HUES6 (cell line): ENCODE measurements at regions not wholly inside any gene's neighbourhood (a gene's known extent, or its start where the extent isn't known, plus 50 kb on each side); places are given as distances from the start of the nearest gene placed in this dataset.

Source experiments
- H3K27ac ChIP-seq: 2 replicates; pipeline ENCODE4 v1.7.0; 2013; ENCODE audit warnings: low read depth, mild to moderate bottlenecking, low read length, inconsistent platforms
- H3K27me3 ChIP-seq: 2 replicates; pipeline ENCODE4 v1.6.1; 2013; ENCODE audit warnings: low read length; ENCODE audit not compliant: control insufficient read depth, insufficient read depth
- H3K36me3 ChIP-seq: 2 replicates; pipeline ENCODE4 v1.6.1; 2013; ENCODE audit warnings: low read length; ENCODE audit not compliant: control insufficient read depth, insufficient read depth
- H3K4me1 ChIP-seq: 2 replicates; pipeline ENCODE4 v1.6.1; 2013; ENCODE audit warnings: low read length; ENCODE audit not compliant: control insufficient read depth, insufficient read depth
- H3K4me3 ChIP-seq: 2 replicates; pipeline ENCODE4 v1.5.1; 2013; ENCODE audit warnings: low read depth, low read length
- H3K9ac ChIP-seq: one replicate; pipeline ENCODE4 v1.6.1; 2013; ENCODE audit warnings: mild to moderate bottlenecking, low read length
- H3K9me3 ChIP-seq: 2 replicates; pipeline ENCODE4 v1.6.1; 2013; ENCODE audit warnings: low read depth, low read length; ENCODE audit not compliant: control insufficient read depth, insufficient read depth

- H3K9ac ChIP-seq: no peak overlapping the region
- H3K9me3 ChIP-seq: peaks cover 4% of the 10 kb centered on the region; the same call in 1 of the 2 replicates
- no peaks in the 10 kb centered on the region for H3K4me1 ChIP-seq
- H3K36me3 ChIP-seq: no peaks in the 10 kb centered on the region
- no peak overlapping the region for H3K4me3 ChIP-seq
- H3K27ac ChIP-seq: no peak overlapping the region
- H3K27me3 ChIP-seq: no peaks in the 10 kb centered on the region
These were observed 679.2 kb downstream of the NLGN4X start for GRCh38 chrX:5549512-5549911.

GRCh38 chrX:5537098-5537497, 691.6 kb downstream of the NLGN4X start:
- Histone ChIP-seq H3K4me3 (no peak overlapping the region), H3K27me3 (no peaks in the 10 kb centered on the region), H3K36me3 (no peaks in the 10 kb centered on the region), H3K27ac (no peak overlapping the region), H3K9me3 (peaks cover 5% of the 10 kb centered on the region; the same call in 1 of the 2 replicates), H3K4me1 (no peaks in the 10 kb centered on the region), H3K9ac (no peak overlapping the region)

GRCh38 chrX:5536261-5536660, 692.4 kb downstream of the NLGN4X start:
- Histone ChIP-seq H3K27me3 (no peaks in the 10 kb centered on the region), H3K9me3 (peaks cover 5% of the 10 kb centered on the region; the same call in 1 of the 2 replicates), H3K27ac (no peak overlapping the region), H3K4me3 (no peak overlapping the region), H3K4me1 (no peaks in the 10 kb centered on the region), H3K9ac (no peak overlapping the region), H3K36me3 (no peaks in the 10 kb centered on the region)

DNA sequence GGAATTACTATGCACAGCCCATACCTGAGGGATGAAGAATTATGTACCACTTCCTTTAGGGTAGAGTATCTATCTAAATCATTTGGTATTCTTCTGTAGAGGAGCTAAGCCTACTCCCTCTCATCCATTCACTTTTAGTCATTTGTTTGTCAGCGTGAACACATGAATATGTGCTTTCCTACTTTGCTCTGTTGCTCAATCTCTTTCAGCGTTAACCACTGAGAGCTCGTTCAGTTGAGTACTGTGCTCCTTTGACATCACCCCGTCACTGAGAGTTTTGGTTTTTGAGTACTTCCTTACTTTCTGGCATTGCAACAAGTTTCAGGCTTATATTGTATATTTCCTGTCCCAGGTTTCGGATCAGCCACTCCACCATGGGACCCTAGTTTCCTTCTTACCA, 700.6 kb downstream of the NLGN4X start:
- H3K4me1 ChIP-seq: no peaks in the 10 kb centered on the region
- no peak overlapping the region for H3K4me3 ChIP-seq
- H3K27me3 ChIP-seq: no peaks in the 10 kb centered on the region
- no peak overlapping the region for H3K27ac ChIP-seq
- H3K36me3 ChIP-seq: no peaks in the 10 kb centered on the region
- no peaks in the 10 kb centered on the region for H3K9me3 ChIP-seq
- H3K9ac ChIP-seq: no peak overlapping the region

GRCh38 chrX:5526191-5526590, 702.5 kb downstream of the NLGN4X start:
- no peaks in the 10 kb centered on the region for H3K27me3 ChIP-seq
- H3K27ac ChIP-seq: no peak overlapping the region
- no peak overlapping the region for H3K9ac ChIP-seq
- H3K36me3 ChIP-seq: no peaks in the 10 kb centered on the region
- no peak overlapping the region for H3K4me3 ChIP-seq
- no peaks in the 10 kb centered on the region for H3K9me3 ChIP-seq
- H3K4me1 ChIP-seq: no peaks in the 10 kb centered on the region

DNA sequence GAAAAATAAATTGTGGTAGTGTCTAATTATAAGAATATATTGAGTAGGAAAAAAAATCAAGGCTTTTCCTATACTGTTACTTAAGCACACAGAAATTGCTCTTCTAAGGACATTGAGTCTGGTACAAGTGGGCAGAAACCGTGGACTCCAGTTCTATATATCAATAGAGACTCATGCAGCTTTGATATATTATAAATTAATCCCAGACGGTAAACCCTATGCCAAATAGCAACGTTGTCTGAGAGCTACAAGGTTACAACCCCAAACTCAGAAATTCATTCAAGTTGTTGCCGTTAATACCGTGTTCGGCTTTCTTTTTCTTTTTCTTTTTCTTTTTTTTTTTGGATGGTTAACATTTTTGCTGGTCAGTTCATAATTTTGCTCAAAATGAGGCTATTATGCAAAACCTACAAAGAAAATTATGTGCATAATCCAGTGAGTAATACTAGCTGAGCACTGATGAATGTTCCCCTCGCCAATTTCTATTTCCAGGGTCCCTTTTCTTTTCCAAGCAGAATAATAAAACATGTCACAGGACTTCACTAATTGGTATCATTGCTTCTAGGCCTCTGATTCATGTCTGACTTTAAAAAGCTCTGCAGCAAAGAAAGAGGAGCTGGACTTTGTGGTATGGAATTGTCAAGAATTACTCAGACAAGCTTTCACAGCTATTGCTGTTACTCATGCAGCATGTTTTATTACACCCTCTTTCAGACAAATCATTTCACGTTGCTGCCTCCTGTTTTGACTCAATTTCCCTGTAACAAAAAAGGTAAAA, 737.7 kb downstream of the NLGN4X start:
- H3K27me3 ChIP-seq: no peaks in the 10 kb centered on the region
- no peaks in the 10 kb centered on the region for H3K36me3 ChIP-seq
- no peaks in the 10 kb centered on the region for H3K4me1 ChIP-seq
- no peak overlapping the region for H3K27ac ChIP-seq
- no peak overlapping the region for H3K9ac ChIP-seq
- H3K4me3 ChIP-seq: no peak overlapping the region
- no peaks in the 10 kb centered on the region for H3K9me3 ChIP-seq

GRCh38 chrX:5474282-5474681, 754.4 kb downstream of the NLGN4X start:
- Histone ChIP-seq H3K36me3 (no peaks in the 10 kb centered on the region; the same call in 1 of the 2 replicates), H3K9me3 (peaks cover 17% of the 10 kb centered on the region), H3K27ac (no peak overlapping the region), H3K27me3 (no peaks in the 10 kb centered on the region), H3K4me3 (no peak overlapping the region), H3K9ac (no peak overlapping the region), H3K4me1 (no peaks in the 10 kb centered on the region)

GRCh38 chrX:5458300-5458842, 770.3 kb downstream of the NLGN4X start:
- Histone ChIP-seq H3K36me3 (no peaks in the 10 kb centered on the region), H3K9ac (no peak overlapping the region), H3K4me3 (no peak overlapping the region), H3K27me3 (no peaks in the 10 kb centered on the region), H3K27ac (no peak overlapping the region), H3K4me1 (no peaks in the 10 kb centered on the region), H3K9me3 (peaks cover 9% of the 10 kb centered on the region; the same call in 1 of the 2 replicates)

- H3K9ac ChIP-seq: no peak overlapping the region
- H3K4me1 ChIP-seq: no peaks in the 10 kb centered on the region
- H3K9me3 ChIP-seq: no peaks in the 10 kb centered on the region
- H3K27ac ChIP-seq: no peak overlapping the region
- no peaks in the 10 kb centered on the region for H3K36me3 ChIP-seq
- H3K27me3 ChIP-seq: no peaks in the 10 kb centered on the region
- H3K4me3 ChIP-seq: no peak overlapping the region
These were observed 779.3 kb downstream of the NLGN4X start for GRCh38 chrX:5449323-5449722.

DNA sequence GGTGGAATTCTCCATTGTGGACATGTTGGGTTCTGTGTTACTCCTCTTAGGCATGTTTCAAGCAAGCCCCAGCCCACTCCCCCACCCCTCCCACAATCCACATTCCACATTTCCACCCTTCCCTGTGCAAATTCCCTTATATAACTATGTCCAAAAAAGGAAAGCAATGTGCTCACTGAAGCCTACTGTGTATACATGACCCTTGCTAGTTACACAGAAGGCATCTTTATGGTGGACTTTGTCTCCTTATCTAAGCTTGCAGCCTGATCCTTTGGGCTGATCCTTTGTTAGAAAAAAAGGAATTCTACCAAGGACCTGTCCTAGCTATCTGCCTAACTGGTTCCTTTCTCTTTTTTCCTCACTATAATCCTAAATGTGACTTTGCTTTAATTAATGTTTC, 796.8 kb downstream of the NLGN4X start:
- Histone ChIP-seq H3K36me3 (no peaks in the 10 kb centered on the region), H3K27ac (no peak overlapping the region), H3K4me1 (no peaks in the 10 kb centered on the region), H3K27me3 (no peaks in the 10 kb centered on the region), H3K9ac (no peak overlapping the region), H3K9me3 (0 out of 2 replicates have a peak, but pooled peaks cover 4% of the 10 kb centered on the region), H3K4me3 (no peak overlapping the region)

DNA sequence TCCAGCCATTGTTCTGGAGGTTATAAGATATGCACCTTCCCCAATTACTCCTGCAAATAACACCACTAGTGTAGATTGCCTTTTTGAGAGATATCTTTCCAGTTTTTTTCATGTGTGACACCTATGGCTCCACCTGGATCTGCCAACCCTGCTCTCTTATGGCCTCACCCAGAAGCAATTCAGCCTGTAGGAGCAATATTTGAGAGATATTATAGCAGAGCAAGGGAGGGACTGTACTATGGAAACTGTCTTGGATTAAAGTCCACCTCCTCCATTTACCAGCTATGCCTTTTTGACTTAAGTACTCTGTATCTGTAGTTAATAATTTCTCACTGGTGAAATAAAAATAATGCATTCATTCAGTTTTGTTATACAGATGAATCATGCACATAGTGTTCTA, 803.5 kb downstream of the NLGN4X start:
- peaks cover 8% of the 10 kb centered on the region; the same call in 1 of the 2 replicates for H3K9me3 ChIP-seq
- H3K36me3 ChIP-seq: no peaks in the 10 kb centered on the region
- no peaks in the 10 kb centered on the region for H3K27me3 ChIP-seq
- no peak overlapping the region for H3K4me3 ChIP-seq
- no peaks in the 10 kb centered on the region for H3K4me1 ChIP-seq
- no peak overlapping the region for H3K9ac ChIP-seq
- H3K27ac ChIP-seq: no peak overlapping the region
